Frontal cortex (tissue), 3 donors: ENCODE measurements at regions not wholly inside any gene's neighbourhood (a gene's known extent, or its start where the extent isn't known, plus 50 kb on each side); places are given as distances from the start of the nearest gene placed in this dataset.
A peak's percentile ranks its signal among the peaks of the same experiment; 100 is the strongest.
"Not testable (repeated sequence)": the region's sequence is repeated elsewhere in the genome, so short reads cannot be mapped to it uniquely, and the experiment has no call there.

ENCODE experiments used
- DNase-seq, 2 donors: peaks; one replicate each; pipeline ENCODE4 v3.0.0; 2012; ENCODE audit warnings: low spot score in 2 of 2
- FAIRE-seq: peaks from 2 replicates; lab custom pipeline; 2012; peaks lifted over from hg19 to GRCh38; lab: Jason Lieb, UNC
- donor health status: control.
- donor health status: control.
- donor health status: control.

DNA sequence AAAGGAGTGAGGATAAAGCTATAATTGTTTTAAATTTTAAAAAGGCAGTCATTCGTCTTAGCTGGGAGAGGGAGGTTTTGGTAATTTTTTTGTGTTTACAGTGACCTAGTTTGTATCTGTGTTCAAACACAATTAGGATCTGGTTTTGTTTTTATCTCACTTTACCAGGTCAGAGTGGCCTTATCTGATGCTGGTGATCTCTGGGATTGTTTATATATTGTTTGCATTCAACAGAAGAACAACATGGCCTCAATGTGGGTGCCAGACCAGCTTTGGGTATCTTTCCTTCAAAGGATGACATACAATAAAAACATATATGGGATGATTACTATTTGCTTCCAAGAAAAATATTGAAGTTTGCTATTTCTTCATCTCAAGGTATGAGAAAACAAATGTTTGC, 272.2 kb upstream of the UGT8 start:
- no peak for DNase-seq
- no peak for FAIRE-seq

DNA sequence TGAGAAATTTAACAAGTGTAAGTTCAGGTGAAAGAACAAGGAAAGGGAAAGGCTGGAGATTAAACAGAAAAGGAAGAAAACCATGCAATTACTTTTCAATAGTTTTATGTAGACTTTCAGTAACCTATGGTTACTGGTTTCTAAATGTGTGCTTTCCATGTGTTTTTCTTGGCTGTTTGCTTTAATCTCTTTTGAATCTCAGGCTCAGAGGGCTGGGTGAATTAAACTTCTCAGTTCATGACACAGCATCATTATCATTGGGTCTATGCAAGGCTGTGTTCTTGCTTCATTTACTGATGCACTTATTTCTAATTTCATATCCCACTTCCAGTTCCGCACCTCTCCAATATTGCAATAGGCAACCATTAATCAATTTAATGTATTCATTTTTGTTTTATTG, 266.5 kb upstream of the UGT8 start:
- no peak for FAIRE-seq
- no peak for DNase-seq

DNA sequence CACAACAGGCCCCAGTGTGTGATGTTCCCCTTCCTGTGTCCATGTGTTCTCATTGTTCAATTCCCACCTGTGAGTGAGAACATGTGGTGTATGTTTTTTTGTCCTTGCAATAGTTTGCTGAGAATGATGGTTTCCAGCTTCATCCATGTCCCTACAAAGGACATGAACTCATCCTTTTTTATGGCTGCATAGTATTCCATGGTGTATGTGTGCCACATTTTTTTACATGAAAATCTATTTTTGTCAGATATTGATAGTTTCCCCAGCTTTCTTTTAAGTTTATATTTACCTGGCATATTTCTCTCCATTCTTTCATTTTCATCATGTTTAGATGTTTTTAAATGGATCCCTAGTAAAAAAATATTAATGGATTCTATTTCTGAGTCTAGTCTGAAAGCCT, 264.2 kb upstream of the UGT8 start:
- not testable (repeated sequence) for DNase-seq, FAIRE-seq

DNA sequence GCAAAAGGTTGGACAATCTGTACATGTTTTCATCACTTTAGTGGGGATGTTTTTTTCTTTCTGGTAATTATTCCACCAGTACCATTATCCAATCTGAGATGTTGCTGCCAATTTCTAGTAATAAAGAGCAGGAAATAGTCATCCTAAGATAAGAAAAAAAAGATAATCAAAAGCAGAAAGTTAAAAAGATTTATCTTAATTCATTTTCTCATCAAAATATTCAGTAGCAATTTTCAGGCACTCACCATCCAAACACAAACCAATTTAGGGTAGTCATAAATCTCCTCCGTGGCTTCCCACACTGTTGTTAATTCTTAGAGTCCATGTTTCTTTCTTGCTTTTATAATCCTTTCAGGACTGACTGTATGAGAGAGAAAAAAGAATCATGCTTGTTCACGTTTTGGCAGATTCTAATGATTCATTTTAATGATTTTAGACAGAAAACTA, 263.7 kb upstream of the UGT8 start:
- no peak for FAIRE-seq
- no peak for DNase-seq

DNA sequence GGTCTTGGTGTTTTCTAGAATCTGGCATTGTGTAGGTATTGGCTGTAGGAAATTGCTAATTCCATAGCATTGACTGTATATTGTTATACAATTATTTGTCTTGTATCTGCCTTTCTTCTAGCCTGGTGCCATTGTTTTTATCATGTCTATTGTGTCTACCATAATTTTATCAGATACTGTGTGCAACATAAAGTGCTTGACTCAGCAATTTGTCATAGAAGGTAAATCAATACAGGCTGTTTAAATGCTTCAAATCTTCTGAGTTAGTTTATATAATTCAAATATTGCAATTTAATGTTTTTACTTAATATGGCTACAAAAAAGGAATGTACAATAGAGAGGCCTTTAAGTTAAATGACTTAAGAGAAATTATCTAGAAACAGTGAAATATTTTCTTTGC, 263.3 kb upstream of the UGT8 start:
- FAIRE-seq = no peak

GRCh38 chr4:114343015-114343414, 255.6 kb upstream of the UGT8 start:
- FAIRE-seq = no peak
- no peak for DNase-seq

More for the DNA sequence above, 263.3 kb upstream of the UGT8 start:
- DNase-seq = no peak

GRCh38 chr4:114349543-114350175, 248.9 kb upstream of the UGT8 start:
- FAIRE-seq = no peak
- no peak for DNase-seq

DNA sequence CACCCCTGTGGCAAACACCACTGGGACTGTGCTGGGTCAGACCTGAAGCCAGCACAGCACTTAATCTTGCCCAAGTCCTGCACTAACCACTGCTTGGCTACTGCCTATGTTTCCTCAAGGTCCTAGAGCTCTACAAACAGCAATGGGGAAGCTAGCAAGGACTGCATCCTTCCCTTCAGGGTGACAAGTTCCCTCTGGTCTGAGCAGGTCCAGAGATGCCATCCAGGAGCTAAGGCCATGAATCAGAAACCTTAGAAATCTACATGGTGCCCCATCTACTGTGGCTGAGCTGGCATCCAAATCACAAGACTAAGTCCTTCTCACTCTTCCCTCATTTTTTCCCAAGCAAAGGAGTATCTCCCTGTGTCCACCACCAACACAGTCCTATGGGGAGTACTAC, 239.7 kb upstream of the UGT8 start:
- DNase-seq (no peak), FAIRE-seq (no peak)

DNA sequence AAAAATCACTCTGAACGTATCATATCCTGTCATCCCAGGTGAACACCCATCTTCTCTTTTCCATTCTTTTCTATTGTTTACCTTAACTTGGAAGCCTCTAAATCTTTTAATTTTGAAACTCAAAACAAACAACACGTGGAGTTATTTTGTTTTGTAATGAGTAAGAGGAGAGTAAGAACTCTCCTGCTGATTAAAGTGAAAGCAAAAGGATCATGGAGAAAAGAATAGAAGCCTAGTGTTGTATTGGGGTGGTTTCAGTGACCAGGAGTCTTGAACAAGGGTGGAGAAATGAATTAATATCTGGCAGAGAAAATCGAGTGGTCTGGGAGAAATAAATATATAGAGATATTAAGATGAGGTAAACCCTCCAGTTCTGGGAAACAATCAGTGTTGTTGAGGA, 237.4 kb upstream of the UGT8 start:
- DNase-seq (no peak), FAIRE-seq (no peak)

- no peak for FAIRE-seq
- DNase-seq = no peak
These were observed 233.8 kb upstream of the UGT8 start for GRCh38 chr4:114364857-114365256.

DNA sequence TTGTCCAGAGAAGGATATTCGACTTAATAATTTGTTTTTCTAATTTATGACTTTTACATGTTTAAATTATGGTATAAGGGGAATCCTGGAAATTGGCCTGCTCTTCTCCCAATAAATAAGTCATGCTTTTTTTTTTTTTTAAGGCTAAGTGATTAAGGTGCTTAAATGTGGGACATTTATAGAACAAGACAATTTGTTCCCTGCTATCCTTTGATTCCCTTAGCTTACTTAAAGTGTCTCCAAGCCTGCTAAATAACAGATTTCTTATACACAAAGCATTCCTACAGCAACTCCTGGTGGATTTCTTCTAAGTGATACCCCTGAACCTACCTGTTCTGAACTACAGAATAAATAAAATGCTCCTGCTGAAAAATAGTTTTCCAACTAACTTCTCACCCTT, 233.0 kb upstream of the UGT8 start:
- DNase-seq (no peak), FAIRE-seq (no peak)

DNA sequence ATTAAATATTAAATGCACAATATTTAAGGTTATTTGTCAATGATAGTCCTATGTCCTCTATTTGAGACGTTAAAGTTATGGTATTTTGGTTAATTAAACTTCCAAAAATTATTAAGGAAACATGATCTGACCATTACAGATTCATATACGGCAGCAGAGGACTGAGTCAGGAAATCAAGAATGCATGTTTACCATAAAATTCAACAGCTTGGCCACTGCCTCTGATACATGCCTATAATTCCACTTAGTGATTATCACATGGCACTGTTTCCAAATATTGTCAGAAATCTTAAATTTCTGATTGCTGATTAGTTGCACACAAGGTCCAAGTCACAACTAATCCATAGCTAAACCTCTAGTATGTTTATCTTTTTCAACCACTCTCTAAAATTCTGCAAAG, 232.2 kb upstream of the UGT8 start:
- DNase-seq (no peak), FAIRE-seq (no peak)

DNA sequence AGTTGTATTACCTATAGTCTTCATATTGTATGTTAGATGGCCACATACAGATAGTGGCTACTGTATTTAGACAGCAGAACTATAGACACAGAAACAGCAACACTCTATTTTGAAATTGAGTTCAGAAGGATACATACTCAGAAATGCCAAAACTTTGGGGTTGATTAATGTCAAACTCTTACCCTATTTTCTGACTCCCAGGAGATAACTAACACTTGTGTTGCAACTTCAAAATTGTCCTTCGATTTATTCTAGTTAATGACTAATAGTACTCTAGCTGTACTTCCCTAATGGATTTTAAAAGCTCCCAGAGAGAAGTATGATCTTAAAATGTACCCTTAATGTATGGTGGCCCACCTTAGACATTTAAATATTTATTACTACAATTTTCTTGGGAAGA, 229.9 kb upstream of the UGT8 start:
- no peak for FAIRE-seq
- no peak for DNase-seq

DNA sequence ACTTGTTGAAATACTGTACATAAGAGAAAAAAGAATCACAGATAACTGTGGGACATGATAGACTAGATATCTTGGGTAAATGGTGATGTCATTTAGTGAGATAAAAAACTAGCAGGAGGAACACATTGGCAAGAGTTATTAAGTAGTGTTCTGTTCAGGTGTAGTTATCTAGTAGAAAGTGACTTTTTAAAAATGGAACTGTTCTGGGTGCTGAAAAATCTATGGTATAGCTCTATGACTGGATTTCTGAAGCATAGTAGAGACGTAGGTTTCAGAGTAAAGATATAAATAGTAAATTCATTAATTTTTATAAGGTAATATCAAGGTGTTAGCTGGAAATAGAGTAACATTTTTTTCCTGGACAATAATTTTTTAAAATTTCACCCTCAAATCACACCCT, 225.1 kb upstream of the UGT8 start:
- FAIRE-seq (no peak), DNase-seq (no peak)

DNA sequence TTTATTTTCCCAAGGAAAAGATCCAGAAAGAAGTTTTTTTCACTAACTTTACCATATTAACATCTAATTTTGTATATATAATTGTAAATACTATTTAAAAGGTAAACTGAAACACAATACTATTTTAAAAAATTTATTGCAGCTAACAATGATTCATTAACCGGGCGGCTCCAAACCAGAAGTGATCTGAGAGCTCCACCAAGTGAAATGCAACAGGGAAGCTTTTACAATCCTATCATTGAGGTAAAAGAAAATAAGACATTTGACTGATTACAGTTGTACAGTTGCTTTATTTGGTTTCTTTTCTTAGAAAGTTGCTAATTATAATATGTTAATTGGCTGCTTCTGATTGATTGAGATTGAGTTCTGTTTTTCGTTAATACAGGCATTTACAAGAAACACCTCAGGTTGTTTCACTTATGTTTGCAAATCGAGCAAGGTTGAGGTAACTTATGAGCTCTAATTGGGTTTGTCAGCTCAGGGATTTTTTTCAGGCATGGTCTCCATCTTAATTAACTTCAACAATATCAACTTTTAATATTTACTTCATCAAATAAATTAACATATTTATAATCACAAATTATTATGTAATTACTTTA, 220.2 kb upstream of the UGT8 start:
- FAIRE-seq = no peak
- DNase-seq = no peak

GRCh38 chr4:114383067-114383466, 215.5 kb upstream of the UGT8 start:
- no peak for DNase-seq
- no peak for FAIRE-seq

DNA sequence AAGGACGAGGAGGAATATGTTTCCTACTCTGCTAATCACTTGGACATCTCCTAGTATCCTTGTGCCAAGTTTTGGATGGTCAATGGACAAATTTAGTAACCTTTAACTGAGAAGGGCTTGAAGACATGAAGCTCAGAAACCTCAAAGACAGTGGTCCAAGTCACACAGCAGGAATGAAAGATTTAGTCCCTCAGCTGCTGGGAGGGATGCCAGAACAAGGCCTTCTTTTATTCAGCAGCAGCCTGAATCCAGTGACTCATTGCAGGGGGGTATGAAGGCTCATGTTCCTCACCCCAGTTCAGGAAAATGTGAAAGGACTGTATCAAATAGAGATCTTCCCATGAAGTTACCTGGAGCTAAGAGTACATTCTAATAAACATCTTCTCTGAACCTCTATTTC, 214.9 kb upstream of the UGT8 start:
- no peak for FAIRE-seq
- DNase-seq = no peak

DNA sequence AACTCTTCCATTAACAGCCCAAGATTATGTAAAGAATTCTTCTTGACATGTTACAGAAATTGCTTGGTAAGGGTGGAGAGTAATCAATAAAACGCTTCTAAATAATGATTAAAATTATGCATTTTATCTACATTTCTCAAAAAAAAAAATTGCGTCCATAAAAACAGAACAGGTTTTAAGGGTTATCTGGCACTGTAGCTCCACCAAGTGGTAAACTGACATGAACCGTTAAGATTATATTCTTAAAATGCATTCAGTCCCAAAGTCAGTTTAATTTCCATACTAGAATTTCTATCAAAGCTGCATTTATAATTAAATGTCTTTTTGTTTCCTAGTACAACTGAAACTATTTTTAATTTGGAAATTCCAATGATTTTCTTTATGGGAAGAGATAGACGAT, 214.0 kb upstream of the UGT8 start:
- FAIRE-seq (peak; percentile 88), DNase-seq (no peak)

DNA sequence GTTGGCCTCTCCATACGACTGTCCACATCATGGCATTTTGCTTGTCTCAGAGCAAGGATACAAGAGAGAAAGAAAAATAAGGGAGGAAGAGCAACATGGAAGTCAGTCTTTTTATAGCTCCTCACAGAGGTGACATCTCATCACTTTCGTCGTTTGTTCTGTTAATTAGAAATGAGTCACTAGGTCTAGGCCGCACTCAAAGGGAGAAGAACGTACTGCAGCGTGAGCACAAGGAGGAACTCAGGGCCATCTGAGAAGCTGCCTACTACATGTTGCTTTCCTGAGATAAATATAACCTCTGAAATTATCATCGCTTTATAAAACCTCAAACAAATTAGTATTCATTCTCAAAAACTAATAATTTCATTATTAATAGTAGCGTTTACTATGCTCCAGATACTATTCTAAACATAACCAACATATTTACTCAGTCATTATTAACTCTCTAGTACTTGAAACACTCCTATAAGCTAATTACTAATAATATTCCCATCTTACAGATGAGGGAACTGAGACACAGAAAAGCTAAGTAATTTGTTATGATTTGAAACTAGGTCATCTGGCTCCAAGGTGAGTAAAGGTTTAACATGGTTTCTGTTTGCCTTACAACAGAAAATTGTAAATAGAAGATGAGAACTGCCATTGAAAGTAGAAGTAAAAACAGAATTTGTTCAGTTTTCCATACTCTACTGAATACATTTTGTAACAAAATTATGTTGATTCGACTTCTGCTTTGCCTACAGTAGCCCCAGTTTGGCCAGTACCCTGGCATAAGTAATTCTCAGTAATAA, 213.2 kb upstream of the UGT8 start:
- FAIRE-seq (no peak), DNase-seq (no peak)

DNA sequence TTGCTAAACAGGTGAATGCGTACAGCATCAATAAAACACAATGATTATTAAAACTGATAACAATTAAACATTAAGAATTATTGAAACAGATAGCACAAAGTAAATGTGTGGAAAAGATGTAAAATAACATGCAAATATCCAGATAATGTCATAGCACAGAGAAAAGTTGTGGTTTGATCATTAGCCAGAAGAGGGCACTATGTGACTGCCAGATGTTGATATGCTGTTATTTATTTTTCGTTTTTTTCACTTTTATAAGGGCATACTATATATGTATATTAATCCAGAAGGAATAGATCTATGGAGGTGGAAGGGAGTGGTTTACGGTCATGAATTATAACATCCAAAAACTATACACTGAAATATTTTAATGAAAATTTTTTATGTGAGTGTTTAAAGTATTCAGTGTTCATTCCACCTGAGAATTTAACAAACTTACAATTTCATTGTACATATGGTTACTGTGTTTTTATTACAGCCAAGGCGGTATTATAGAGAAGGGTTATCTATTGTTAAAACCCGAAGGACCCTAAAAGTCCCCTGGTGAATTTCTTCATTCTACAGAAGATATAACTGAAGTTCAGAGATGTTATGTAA, 211.9 kb upstream of the UGT8 start:
- DNase-seq (peak; percentile 5 to 7), FAIRE-seq (peak; percentile 96)
